Activated CD8-positive, alpha-beta memory T cell treated with anti-CD3 and anti-CD28 coated beads for 4 hours (primary cell): ENCODE measurements at regions not wholly inside any gene's neighbourhood (a gene's known extent, or its start where the extent isn't known, plus 50 kb on each side); places are given as distances from the start of the nearest gene placed in this dataset.

Experiments
- DNase-seq, 2 donors: peaks; one replicate each; pipeline ENCODE4 v3.0.0-alpha.2; 2020; ENCODE audit warnings: low read depth in 2 of 2

DNA sequence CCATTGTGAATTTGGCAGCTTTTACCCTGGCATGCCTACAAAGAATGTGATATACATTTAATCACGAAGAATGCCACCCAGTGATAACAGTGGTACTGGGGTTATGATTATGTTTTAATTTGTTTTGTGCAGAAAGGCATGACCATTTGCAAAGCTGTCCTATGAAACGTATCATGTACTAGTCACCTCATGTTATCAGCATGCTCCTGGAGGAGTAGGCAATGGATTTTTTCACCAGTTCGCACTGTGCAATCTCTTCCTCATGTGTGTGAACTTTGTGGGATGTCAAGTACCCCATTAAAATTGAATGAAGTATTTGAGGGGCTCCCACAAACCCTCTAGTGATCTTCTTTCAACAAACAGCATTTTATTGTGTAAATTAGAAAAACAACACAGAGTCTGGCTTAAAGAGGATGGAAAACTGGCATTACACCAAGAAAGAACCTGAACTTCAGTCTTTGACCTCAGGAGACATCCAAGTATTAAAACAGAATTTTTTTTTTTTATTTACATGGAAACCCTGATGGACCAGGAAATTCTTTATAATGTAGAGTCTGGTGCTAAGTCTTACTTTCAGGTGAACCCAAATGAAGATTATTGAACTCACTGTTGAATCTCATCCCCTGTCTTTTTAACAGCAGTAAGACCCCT lies 200.6 kb upstream of the PGRMC2 start:
- no peak for DNase-seq

DNA sequence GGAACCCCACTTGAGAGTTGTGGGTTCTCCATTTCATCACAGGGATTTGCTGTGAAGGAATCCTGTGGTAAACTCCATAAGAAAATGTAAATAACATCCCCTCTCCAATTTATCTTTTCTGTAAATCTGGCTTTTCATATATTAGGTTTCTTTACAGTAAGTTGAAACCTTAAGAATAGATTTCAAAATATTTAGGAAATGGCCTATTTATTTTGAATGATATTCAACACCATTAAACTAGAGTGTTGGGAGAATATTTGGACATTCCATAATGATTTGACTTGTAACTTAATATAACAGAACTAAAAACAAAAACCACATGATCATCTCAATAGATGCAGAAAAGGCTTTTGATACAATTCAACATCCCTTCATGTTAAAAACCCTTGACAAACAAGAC lies 197.3 kb upstream of the PGRMC2 start:
- no peak for DNase-seq

DNA sequence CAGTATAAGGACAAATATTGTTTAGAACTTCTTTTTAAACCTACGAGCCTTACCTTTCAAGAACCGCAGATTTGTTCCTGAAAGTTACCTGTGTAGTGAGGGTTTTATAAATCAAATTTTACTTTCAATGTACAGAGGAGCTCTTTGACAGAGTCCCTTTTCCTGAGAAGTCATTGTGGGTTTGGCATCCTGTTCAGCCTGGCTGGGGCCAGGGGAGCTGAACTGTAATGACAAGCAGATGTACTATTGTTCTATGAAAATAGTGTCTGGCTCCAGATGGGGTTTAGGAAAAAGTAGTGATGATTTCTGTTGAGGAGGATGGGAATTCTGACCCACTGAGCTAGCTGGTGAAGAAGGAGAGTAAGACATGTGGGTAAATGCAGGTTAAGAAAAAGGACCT lies 196.2 kb upstream of the PGRMC2 start:
- DNase-seq: no peak

DNA sequence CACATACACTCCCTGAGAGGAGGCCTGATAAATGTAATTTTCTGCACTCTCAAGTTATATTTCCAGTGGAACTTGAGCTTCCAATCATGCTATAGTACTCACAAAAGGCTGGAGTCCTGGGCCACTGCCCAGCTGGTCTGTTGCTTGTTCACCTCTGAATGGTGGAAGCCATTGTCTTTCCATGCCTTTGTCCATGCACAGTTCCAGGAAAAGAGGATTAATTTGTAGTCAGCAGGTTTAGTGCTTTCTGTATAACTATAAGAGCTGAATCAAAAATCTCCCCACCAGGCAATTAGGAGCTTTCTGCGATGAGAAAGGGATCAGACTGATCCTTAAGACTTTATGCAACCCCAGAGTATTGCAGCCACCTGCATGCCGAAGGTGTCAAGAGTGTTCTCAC lies 195.4 kb upstream of the PGRMC2 start:
- DNase-seq: no peak

DNA sequence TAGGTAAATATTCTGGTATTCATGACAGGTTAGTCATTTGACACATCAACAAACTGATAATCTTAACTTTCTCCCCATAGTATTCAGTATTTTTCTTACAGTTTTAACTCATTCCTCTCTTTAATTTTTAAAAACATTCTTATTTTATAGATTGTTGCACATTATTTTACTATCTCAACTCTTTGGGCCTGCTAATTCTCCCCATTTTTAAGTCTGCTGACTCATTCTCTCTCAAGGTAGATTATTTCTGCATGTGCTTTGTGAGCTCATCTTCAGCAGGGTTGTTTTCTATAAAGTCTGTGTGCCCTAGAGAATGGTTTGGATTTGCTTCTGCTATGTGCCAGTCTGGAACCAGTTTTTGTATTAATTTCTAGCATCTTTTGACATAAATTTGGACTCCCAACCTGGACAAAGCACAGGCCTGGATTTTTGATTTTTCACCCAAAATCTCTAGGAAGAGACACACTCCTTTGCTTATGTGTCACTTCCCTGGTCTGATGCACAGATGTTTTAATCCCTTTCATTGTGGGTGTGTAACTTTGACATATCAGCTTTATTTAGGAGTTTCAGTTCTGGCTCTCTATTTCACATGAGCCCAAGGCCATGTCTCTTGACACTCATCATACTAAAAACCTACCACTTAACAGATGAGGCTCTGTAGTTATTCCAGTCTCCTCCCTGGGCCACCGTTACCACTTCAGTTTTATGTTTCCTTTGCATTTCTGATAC lies 194.3 kb upstream of the PGRMC2 start:
- DNase-seq: no peak

DNA sequence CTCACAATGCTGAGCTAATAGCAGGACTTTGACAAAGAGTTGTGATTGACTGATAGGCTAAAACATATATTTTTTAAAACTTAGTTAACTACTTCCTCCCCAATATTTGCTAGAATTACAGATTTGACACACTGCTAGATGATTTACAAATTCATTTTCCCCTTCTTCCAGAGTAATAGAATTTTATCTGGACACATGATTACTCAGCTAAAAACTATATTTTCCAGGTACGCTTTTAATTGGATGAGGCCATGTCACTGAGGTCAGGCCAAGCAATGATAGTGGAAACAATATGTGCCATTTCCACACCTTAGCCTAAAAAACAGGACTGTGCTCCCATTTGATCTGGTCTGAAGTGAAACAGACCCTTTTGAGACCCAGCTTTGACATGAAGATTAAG lies 193.3 kb upstream of the PGRMC2 start:
- DNase-seq: no peak

DNA sequence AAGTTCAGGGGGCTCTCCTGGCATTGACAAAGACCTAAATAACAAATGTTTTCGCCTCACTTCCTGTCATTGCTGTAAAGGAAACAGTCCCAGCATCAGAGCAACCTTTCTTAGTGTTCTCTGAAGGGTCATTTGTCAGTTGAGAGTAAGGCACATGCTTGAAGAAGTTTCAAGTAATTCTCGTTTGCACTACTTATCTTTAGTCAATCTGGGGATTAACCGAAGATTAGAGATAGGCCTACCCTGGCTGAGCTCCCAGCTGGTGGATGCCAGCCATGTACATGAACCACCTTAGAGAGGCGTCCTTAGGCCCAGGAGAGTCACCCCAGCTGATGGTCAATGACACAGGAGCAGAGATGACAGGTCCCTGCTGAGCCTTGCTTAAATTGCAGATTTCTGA lies 189.9 kb upstream of the PGRMC2 start:
- no peak for DNase-seq

DNA sequence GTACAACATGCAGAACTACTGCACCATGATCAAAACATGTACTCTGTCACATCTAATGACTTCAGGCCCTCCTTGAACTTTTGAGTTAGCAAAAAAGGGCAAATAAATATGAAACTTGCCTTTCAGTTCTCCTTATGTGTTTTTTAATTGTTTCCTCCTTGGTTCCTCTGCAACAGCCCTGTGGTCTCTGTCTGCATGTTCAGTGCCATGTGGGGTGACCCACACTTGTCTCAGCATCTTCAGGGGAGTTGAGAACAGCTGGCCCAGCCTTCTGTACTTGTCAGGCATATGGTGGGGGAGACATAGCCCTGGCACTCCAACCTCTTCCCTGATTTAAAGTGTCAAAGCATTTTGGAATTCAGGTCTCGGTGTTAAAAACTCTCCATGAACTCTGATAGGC lies 188.0 kb upstream of the PGRMC2 start:
- DNase-seq: no peak

DNA sequence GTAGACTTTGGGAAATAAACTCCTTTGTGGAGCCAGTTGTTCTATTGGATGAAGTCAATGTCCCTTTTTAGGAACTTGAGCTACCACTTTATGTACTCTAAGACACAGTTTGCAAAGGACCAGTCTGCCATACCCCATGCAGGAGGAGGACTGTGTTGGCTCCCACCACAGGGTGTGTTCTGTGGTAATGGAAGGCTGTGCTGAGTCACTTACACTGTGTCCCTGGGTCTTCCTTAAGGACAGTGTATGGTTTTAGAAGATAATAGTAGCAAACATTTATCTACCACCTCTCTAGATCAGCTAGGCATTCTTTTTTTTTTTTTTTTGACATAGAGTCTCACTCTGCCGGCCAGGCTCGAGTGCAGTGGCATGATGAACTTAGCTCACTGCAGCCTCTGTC lies 184.0 kb upstream of the PGRMC2 start:
- no peak for DNase-seq

DNA sequence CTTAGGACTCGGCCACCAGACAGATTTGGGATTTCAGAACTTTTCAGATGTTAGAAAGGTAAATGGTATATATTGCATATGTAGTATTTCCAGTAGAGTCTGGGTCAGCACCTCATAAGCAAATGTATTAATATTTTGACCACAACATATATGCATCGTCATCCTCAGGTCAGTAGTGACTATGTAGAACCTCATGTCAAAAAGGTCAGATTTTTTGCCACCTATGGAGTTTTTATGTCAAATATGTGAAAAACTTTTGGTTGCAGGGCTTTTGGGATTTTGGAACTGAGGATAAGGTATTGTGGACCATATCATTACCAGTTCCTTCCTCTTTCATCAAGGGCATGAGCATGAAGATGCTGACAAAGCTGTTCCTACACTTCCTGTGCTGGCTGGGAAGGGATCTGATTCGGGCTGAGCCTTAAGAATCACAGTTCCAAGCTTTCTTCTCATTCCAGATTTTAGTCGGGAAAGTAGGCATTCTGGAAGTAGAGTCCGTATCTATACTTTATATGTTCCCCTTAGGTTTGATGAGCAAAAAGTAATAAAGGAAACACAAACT lies 183.0 kb upstream of the PGRMC2 start:
- no peak for DNase-seq

DNA sequence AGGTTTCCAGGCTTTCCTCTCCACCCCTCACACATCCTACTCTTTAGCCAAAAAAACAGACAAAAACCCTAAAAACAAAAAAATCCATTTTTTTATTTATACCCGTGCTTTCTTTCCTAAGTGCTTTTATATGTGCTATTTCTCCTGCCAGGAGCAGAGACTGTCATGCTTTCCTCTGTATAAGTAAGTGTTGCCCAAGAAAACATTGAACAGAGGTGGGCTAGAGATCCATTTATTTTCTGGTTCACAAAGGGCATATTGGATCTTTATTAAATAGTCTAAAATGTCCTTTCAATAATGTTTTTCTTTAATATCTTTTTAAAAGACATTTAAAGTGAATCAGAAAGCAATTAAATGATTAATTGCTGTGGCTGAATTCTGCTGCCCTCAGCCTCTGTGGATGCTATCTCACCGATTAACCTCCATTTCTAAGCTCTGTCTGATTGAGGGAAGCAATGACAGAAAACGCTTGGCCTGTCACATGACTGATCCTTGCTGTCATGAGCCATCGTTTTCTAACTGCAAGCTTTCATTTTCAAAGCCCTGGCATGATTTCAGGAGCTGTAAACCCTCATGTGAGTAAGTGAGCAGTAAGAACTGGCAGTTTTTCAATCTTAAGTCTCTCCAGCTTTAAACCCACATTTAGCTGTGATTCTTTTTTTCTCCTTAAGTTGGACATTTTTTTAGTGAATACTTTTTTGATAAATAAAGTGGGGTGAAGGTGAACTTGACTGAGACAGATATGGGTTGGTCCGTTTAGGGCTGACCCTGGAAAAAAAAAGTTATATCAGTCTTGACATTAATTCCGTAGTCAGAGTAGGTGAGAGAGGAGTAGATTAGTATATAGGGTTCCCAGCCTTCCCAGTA lies 180.7 kb upstream of the PGRMC2 start:
- no peak for DNase-seq

DNA sequence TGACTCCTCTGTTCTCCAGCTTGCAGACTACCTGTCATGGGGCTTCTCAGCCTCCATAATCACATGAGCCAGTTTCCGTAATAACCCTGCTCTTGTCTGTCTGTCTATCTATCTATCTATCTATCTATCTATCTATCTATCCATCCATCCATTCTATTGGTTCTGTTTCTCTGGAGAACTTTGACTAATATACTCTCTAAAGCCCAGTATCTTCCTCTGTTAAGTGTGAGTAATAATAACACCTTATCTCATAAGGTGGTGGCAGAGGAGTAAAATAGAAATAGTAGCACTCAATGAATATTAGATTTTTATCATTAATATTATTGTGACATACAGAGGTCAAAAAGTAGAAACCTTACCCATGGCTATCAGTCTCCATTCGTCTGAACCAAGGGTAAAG lies 177.9 kb upstream of the PGRMC2 start:
- no peak for DNase-seq

DNA sequence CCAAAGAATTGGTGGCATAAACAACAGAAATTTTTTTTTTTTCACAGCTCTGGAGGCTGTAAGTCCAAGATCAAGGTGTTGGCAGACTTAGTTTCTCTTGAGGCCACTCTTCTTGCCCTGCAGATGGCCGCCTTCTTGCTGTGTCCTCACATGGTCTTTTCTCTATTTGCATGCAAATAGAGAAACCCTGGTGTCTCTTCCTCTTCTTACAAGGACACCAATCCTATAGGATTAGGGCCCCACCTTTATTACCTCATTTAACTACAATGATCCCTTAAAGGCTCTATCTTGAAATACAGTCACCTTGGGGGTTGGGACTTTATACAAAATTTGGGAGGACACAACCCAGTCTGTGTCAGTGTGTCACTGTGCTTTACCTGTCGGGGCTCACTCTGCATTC lies 175.4 kb upstream of the PGRMC2 start:
- no peak for DNase-seq

DNA sequence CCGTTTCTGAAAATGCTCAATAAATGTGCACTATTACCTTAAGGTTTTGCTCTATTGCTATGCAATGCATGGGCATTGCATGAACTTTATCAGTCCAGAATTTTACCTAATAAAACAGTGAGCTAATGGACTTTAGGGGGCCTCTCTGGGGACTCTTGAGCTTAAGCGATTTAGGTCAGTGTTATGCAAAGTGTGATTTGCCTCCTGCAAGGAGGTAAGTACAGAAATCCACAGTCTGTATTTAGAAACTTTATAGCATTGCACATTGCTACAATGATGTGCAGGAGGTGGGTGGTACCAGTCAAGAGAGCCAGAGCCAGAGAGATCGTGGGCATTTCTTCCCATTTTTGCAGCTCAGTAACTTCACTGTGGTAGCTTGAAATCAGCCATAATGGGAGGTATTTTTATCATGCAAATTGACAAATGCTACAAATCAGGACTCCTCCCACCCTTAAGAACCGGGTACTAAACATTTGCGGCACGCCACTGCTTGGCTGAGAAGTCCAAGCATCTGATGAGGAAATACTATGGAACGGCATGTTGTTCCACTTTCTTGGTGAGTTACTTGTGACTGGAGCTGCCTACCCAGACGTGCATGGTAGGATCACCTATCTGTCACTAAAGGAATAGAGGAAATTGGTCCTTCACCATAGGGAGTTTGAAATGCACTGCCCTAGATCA lies 174.6 kb upstream of the PGRMC2 start:
- no peak for DNase-seq

DNA sequence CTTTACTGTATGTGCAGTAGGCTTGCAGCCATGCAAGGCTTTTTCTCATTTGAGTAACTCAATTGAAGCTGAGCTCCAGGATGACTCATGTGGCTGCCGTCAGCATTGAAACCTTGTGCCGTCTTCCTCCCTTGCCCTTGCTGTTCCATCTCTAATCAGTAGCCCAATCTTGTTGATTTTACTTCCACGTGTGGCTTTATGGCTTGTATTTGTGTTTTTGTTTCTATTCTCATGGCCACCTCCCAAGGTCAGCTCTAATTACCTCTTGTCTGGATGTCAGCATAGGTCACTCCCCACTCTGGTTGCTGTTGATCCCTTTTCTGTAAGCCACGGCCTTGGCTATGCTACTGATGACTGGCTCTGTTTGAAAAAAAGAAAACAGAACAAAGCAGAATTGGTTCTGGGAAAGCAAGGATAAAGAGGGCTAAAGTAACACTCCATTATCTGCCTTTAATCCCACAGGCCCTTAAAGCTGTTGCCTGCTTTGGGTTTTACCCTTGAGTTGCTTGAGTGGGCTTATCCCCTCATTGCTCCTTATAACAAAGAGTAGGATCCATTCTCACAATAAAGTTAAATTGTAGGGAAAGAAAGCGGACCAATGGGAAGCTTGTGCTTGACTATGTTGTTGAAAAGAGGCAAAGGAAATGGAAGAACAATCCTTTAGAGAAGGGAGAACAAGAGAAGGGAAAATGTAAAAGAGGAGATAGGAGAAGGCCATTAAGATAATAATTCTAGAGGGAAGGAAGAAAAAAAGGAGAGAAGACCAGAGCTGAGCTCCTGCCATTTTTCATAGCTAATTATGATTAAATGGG lies 173.9 kb upstream of the PGRMC2 start:
- no peak for DNase-seq

DNA sequence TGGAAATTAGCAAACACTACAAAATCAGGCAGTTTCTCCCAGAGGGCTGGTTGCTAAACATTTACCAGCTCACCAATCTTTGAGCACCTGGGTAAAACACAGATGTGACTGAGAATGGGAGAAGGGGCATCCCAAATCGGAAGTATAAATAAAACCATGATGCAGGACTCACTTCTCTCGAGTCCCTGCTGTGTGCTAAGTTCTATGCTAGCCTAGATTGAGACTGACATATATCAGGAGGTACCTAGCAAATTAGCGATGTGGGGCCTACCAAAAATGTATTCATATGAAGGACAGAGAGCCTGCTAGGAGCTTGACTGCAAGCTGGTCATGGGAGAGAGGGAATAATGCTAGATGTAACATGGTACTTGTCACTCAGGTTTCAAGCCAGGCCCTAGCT lies 171.9 kb upstream of the PGRMC2 start:
- DNase-seq: no peak

DNA sequence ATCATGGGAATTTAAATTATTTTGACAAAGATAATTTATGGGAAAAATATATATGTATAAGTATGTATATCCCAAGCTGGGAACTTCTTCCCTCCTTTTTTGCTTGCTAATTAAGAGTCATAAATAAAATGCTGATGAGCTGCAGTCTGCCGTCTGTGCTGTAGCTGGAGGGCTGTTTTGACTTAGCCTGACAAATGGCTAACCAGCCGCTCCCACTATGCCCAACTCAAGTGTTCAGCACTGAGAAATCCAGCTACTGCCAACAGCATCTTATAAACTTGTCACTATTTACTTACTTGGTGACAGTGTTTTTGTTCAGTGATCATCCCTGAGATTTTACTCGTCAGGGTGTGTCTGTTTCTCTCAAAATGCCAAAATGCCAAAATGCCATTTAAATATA lies 171.2 kb upstream of the PGRMC2 start:
- DNase-seq: no peak

DNA sequence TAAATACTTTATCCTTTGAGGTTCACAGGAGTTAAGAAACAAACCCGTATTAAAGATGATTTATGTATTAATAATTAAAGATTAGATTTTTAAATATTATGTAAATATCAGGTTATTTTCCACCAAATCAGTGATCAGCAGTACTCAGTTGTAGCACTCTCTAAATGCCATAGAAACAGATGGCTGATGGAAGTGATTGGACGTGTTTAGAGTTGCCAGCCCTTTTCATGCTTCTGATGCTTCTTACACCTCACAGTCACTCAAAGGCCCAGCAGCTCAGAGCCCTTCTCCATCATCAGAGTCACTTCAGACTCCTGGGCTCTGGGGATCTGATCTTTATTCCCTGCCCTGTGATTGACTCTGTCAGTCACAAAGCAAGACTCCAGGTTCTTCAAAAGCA lies 170.1 kb upstream of the PGRMC2 start:
- DNase-seq: no peak

DNA sequence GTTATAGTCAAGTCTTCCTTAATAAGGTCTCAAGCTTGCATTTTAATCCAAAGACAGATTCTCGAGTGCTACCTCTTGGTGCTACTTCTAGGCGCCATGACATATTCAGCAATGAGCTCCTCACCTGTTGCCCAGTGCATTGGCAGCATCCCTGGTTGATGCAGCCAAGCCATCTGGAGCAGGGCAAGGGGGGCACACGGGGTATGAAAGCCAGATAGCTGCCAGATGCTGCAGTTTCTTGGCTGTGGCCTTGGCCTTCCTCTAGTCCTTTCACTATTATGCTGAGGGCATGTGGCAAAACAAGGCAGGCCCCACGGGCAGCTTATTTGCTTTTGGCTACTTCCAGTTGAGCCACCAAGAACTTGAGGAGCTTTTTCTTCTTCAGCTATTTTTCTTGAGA lies 168.6 kb upstream of the PGRMC2 start:
- no peak for DNase-seq

DNA sequence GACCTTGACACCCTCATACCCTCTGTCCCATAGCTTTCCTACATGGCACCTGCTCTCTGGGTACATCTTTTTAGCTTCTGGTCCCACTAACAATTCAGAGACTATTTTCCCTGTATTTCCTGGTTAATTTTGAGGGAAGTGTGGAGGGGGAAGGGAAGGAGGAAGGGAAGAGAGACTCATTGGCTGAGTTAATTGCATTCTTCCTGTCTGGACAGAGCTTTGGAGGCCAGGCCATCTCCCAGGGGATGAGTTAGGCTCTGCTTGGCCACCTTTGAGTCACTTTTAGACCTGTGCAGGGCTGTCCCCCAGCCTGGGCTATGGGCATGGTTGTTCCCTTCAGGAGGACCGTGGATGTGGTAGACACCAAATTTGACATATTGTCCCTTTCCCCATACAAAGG lies 167.9 kb upstream of the PGRMC2 start:
- DNase-seq: no peak

DNA sequence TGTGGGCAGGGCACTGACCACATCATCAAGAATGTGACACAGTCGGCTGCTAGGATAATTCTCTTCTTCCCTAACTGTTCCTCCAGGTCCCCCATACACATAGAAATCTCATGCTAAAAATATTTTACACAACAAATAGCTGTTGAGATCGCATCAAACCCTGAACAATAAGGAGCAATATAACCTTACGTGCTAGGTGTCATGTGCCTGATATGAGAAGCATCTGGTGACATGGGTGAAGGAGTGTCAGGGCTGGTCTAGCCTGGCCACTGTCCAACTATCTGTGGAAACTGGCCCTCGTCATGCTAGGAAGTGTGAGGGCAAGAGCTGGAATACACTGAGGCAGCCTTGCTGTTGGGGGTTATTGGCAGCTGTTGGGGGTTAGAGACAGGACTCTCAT lies 167.3 kb upstream of the PGRMC2 start:
- no peak for DNase-seq
